Activated naive CD8-positive, alpha-beta T cell treated with anti-CD3 and anti-CD28 coated beads, Interleukin-2, amount 50 U/mL, for 24 hours (primary cell): ENCODE measurements at regions not wholly inside any gene's neighbourhood (a gene's known extent, or its start where the extent isn't known, plus 50 kb on each side); places are given as distances from the start of the nearest gene placed in this dataset.
"Not testable (repeated sequence)": the region's sequence is repeated elsewhere in the genome, so short reads cannot be mapped to it uniquely, and the experiment has no call there.

Experiments used
- ATAC-seq: fragments of 150-1000 bp; cut with Tn5 transposase; one replicate; pipeline ENCODE4 v1.10.0; 2021
- DNase-seq: peaks from one replicate; pipeline ENCODE4 v3.0.0; 2021
- H3K27ac Mint-ChIP-seq: one replicate; pipeline ENCODE4 v1.8.0; 2021; ENCODE audit warnings: mild to moderate bottlenecking, mixed read lengths
- H3K27me3 Mint-ChIP-seq: one replicate; pipeline ENCODE4 v1.8.0; 2021; ENCODE audit warnings: mixed read lengths
- H3K36me3 Mint-ChIP-seq: one replicate; pipeline ENCODE4 v1.8.0; 2021; ENCODE audit warnings: low read depth, mixed read lengths
- H3K4me1 Mint-ChIP-seq: one replicate; pipeline ENCODE4 v1.8.0; 2021; ENCODE audit warnings: mixed read lengths
- H3K4me3 Mint-ChIP-seq: one replicate; pipeline ENCODE4 v1.8.0; 2021; ENCODE audit warnings: mild to moderate bottlenecking, moderate library complexity, mixed read lengths
- H3K9me3 Mint-ChIP-seq: one replicate; pipeline ENCODE4 v1.8.0; 2021; ENCODE audit warnings: mixed read lengths

DNA sequence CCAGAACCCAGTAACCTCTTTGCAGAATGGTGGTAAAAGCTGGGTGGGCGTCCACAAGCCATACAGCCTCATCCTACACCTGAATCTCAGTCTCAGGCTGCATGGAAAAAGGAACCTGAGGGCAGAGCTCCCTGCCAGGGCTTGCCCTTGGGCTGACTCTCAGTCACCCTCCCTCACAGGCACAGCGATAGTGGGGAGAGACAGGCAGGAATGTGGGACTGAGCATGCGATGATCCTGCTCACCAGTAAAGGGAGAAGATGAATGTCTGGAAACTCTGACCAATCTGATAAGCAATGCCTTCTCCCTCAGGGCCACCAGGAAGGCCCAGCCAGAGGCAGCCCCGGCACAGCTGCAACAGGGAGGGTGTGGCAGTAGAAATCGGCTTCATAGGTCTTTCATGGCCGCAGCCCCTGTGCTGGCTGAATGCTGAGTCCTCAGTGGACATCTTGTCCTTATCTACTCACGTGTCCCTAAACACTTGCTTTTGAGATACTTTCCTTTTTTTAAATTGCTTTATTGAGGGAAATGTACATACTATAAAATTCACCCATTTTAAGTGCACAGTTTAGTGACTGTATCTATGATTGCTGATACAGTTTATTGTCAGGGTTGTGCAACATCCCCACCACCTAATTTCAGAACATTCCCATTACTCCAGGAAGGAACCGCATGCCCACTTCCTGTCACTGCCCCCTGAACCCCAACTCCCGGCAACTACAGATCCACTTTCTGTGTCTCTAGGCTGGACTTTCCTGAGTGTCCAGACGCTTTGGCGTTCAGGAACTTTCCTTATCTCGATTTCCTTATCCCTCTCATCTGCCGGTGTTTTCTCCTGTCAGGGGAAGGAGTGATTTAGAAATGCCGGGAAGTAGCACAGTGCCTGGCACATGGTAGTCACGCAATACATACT, 258.1 kb downstream of the PCNX1 start:
- Mint-ChIP-seq H3K4me1 (peaks cover 18% of the 10 kb centered on the region), H3K27ac (no peak overlapping the region), H3K4me3 (no peak overlapping the region), H3K9me3 (no peaks in the 10 kb centered on the region), H3K36me3 (no peaks in the 10 kb centered on the region), H3K27me3 (peaks cover 7% of the 10 kb centered on the region)
- ATAC-seq = no peak
- DNase-seq = no peak

DNA sequence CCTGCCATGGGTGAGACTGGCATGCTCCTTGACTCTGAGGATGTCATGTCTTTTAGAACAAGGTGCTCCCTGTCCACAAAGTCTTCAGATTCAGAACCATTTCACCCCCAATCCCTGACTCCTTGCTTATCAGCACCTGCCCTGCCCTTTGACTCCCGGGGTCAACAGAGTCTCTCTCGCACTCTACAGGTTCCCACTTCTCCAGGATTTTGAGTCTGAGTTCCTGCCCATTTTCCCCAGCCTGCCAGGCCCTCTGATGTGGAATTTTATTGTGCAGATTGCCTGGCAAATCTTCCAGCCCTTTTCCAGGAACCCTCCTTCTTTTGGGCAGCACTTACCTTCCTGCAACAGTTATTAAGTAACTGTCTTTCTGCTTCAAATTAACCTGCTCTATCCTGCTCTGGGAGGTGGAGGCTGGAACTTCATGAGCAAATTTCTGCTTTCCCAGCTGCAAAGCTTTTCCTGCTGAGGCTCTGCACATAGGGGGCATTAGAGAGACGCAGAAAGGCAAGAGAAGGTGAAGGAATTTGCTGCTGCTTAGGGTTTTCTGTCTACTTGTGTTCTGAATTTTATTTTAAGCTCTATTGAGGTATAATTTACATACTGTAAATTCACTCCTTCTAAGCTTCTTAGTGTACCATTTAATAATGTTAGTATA, 259.1 kb downstream of the PCNX1 start:
- Mint-ChIP-seq H3K4me3 (no peak overlapping the region), H3K4me1 (peaks cover 18% of the 10 kb centered on the region), H3K27ac (no peak overlapping the region), H3K9me3 (no peaks in the 10 kb centered on the region), H3K27me3 (peaks cover 7% of the 10 kb centered on the region), H3K36me3 (no peaks in the 10 kb centered on the region)
- no peak for DNase-seq
- ATAC-seq = no peak

DNA sequence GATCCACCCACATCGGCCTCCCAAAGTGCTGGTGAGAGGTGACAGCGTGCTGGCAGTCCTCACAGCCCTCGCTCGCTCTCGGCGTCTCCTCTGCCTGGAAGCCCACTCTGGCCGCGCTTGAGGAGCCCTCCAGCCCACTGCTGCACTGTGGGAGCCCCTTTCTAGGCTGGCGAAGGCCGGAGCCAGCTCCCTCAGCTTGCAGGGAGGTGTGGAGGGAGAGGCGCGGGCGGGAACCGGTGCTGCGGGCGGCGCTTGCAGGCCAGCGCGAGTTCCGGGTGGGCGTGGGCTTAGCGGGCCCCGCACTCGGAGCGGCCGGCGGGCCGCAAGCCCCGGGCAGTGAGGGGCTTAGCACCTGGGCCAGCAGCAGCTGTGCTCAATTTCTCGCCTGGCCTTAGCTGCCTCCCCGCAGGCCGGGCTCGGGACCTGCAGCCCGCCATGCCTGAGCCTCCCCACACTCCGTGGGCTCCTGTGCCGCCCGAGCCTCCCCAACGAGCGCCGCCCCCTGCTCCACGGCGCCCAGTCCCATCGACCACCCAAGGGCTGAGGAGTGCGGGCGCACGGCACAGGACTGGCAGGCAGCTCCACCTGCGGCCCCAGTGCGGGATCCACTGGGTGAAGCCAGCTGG, 260.2 kb downstream of the PCNX1 start:
- not testable (repeated sequence) for H3K27ac Mint-ChIP-seq, DNase-seq, H3K4me3 Mint-ChIP-seq, ATAC-seq, H3K36me3 Mint-ChIP-seq, H3K9me3 Mint-ChIP-seq, H3K27me3 Mint-ChIP-seq
- peaks cover 18% of the 10 kb centered on the region for H3K4me1 Mint-ChIP-seq

DNA sequence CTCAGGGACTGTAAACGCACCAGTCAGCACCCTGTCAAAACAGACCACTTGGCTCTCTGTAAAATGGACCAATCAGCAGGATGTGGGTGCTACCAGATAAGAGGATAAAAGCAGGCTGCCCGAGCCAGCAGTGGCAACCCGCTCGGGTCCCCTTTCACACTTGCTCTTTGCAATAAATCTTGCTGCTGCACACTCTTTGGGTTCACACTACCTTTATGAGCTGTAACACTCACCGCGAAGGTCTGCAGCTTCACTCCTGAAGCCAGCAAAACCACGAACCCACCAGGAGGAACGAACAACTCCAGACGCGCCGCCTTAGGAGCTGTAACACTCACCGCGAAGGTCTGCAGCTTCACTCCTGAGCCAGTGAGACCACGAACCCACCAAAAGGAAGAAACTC, 260.9 kb downstream of the PCNX1 start:
- Mint-ChIP-seq H3K4me3 (peak overlapping the region; percentile 62), H3K4me1 (peaks cover 18% of the 10 kb centered on the region)
- H3K27me3 Mint-ChIP-seq, H3K36me3 Mint-ChIP-seq, H3K27ac Mint-ChIP-seq, H3K9me3 Mint-ChIP-seq: not testable (repeated sequence)
- DNase-seq (peak; percentile 20), ATAC-seq (peak; percentile 50)

DNA sequence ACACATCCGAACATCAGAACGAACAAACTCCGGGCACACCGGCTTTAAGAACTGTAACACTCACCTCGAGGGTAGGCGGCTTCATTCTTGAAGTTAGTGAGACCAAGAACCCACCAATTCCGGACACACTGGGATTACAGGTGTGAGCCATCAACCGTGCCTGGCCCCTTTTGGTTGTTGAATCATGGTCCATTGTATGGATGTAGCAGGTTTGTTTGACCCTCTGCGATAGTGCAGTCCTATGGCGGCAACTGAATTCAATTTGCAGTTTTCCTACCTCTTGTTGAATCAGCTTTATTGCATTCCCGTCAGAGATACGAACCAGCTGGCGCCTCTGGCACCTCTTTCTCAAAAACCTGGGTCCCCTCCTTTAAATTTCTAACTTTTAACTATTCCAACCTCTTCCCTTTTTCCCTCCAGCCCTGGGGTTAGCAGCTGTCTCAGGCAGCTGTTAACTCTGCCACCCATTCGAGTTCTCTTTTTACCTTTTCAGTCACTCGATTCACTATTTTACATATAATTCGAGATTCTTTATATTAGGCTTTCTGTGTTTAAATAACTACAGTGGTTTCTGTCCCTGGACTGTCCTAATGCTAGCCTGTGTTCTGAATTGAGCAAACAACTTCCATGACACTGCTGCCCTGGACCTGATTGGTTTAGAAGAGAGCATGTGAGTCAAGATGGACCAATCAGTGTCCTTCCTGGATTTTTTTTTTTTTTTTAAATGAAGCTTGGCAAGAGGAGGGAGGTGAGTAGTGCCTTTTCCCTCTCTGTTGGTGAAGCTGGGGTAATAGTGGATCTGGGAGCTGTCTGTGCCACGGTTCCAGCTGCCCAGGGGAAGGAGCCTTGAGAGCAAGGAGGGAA, 261.5 kb downstream of the PCNX1 start:
- Mint-ChIP-seq H3K4me1 (peaks cover 18% of the 10 kb centered on the region), H3K9me3 (no peaks in the 10 kb centered on the region), H3K27me3 (peaks cover 7% of the 10 kb centered on the region), H3K4me3 (peak overlapping the region; percentile 62), H3K27ac (peak overlapping the region; percentile 68), H3K36me3 (no peaks in the 10 kb centered on the region)
- DNase-seq (no peak), ATAC-seq (peak; percentile 48)

DNA sequence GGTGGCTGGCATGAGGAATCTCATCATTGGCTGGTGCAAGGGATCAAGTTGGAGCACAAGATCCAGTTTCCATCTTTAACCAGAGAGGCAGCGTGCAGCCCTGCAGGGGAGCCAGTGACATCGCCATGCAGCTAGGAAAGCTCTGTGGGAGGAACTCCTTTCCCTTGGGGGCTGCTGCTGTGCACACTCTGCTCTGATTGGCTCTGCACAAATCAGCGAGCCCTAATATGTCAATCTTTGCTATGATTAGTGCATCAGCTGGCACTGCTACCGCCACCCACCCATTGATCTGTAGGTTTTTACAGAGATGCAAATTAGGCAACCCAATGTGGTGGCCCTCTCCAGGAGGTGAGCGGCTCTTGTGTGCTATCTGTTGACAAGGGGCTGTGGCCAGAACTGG, 262.6 kb downstream of the PCNX1 start:
- ATAC-seq (no peak), DNase-seq (no peak)
- Mint-ChIP-seq H3K9me3 (no peaks in the 10 kb centered on the region), H3K4me3 (no peak overlapping the region), H3K27ac (no peak overlapping the region), H3K36me3 (no peaks in the 10 kb centered on the region), H3K4me1 (peaks cover 18% of the 10 kb centered on the region), H3K27me3 (peaks cover 7% of the 10 kb centered on the region)

DNA sequence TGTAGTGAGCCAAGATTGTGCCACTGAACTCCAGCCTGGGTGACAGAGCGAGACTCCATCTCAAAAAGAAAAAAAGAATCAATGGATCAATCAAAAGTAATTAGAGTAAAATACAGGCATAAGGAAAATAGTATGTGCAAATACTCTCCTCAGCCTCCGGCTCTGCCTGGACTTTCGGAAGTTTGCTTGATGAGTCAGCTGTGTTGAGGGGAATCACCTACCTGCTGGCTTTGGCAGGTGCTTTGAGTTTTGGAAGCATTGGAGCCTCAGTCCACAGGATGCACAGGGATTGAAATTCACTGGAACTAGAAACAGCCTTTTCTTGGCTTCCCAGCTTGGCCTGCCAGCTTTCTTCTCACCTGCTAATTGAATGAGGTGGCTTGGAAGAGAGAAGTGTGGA, 268.2 kb downstream of the PCNX1 start:
- H3K27me3 Mint-ChIP-seq = no peaks in the 10 kb centered on the region
- no peaks in the 10 kb centered on the region for H3K4me1 Mint-ChIP-seq
- ATAC-seq (no peak), DNase-seq (no peak)
- no peaks in the 10 kb centered on the region for H3K36me3 Mint-ChIP-seq
- H3K4me3 Mint-ChIP-seq = no peak overlapping the region
- H3K27ac Mint-ChIP-seq = no peak overlapping the region
- H3K9me3 Mint-ChIP-seq = no peaks in the 10 kb centered on the region

DNA sequence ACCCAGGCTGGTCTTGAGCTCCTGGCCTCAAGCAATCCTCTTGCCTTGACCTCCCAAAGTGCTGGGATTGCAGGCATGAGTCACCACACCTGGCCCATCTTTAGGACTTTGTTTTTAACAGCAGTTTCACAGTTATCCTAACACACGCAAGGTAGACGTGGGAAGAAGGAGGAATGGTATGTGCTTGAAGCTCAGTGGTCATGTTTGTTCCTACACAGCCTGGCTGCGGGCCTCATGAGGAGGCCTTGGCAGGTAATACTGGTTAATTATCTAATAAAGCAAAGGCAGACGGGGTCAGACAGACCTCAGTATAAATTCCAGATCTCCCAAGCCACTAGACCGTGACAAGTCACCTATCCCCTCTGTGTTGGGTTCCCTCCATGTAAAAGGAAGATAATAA, 271.8 kb downstream of the PCNX1 start:
- Mint-ChIP-seq H3K9me3 (no peaks in the 10 kb centered on the region), H3K27me3 (no peaks in the 10 kb centered on the region), H3K4me3 (no peak overlapping the region), H3K27ac (no peak overlapping the region), H3K4me1 (no peaks in the 10 kb centered on the region), H3K36me3 (no peaks in the 10 kb centered on the region)
- DNase-seq (no peak), ATAC-seq (no peak)

DNA sequence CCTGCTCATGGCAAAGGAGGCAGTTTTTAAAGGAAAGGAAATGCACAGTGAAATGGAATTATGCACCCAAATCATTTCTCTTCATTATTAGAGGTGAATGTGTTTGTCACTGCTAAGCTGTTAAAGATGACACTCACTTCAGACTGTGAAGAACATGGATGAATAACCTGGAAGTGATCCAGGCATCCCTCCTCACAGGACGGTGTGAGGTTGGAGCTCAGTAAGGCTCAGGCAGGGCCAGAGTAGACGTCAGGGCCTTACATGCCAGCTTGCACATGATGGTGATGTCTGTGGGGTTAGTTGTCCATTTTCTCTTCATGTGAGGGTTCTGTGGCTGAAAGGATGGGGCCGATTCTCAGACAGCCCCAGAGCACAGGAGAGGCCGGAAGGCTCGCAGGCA, 273.1 kb downstream of the PCNX1 start:
- ATAC-seq (no peak), DNase-seq (no peak)
- Mint-ChIP-seq H3K4me1 (no peaks in the 10 kb centered on the region), H3K36me3 (no peaks in the 10 kb centered on the region), H3K9me3 (no peaks in the 10 kb centered on the region), H3K27ac (no peak overlapping the region), H3K27me3 (peaks cover 2% of the 10 kb centered on the region), H3K4me3 (no peak overlapping the region)

DNA sequence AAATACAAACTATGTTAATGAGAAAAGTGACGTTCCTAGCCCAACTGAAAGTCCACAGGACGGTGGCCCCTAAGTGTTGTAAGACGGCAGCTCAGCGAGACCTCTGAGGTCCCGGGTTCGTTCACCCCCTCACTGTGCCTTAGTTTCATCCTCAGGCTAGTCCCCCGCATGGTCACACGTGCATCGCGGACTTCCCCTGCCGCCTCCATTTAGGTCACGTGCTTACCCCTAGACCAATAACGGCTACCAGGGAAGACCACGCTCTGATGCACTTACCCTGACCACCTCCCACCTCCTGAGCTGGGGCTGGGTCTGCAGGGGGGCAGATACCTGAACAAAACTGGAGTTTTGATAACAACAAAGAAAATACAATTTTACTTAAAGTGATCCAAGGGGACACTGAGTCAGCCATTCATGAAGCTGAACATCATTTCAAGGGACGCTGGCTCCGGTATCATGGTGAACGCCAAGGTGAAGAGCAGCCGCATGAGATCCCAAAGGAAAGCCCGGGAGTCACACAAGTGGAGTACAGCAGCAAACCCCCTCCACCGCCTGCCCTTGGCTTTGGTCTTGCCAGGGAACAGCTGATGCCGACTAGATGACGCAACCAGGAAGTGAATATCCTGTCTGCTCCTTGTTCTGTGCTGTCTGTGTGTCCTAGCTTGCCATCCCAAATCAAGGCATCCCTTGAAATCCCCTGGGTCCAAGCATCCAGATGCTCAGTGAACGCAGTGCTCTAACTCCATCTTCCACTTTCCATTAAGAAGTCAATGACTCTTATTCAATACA, 274.1 kb downstream of the PCNX1 start:
- Mint-ChIP-seq H3K4me3 (no peak overlapping the region), H3K27ac (no peak overlapping the region), H3K36me3 (no peaks in the 10 kb centered on the region), H3K27me3 (peaks cover 2% of the 10 kb centered on the region), H3K4me1 (no peaks in the 10 kb centered on the region), H3K9me3 (no peaks in the 10 kb centered on the region)
- DNase-seq (no peak), ATAC-seq (no peak)

DNA sequence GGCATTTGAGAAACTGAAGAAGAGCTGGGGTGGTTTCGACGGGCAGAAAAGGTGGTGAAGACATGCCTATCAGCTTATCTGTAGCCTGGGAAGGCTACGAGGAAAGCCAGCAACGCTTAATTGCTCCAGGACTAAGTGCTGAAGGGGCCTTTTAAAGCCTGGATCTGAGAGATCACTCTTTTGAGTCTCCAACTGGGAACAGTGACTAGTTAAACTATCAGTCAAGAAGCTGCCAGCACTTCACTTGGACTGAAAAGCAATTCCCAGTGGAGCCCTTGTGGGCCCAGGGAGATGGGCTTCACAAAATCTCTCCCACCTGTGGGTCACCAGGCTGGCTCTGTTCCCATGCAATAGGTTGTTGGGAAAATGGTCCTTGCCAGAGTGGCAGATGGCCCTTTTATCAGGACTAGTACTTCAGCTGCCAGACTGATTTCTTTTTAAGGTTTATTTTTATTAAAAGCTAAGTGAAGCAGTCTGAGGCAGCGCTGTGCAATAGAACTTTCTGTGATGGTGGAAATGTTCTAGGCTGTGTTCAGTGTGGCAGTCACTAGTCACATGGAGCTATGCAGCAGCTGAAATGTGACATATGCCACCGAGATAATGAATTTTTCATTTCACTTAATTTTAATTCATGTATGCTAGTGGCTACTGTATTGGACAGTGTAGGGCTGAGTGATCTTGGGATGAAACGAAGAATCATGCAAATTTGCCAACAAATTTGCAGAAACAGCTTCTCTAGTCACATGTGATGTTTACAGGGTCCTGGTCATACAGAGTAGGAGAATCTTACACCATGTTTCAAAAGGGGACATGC, 276.8 kb downstream of the PCNX1 start:
- DNase-seq (no peak), ATAC-seq (no peak)
- Mint-ChIP-seq H3K4me3 (no peak overlapping the region), H3K27me3 (peaks cover 2% of the 10 kb centered on the region), H3K9me3 (no peaks in the 10 kb centered on the region), H3K27ac (no peak overlapping the region), H3K4me1 (no peaks in the 10 kb centered on the region), H3K36me3 (no peaks in the 10 kb centered on the region)

DNA sequence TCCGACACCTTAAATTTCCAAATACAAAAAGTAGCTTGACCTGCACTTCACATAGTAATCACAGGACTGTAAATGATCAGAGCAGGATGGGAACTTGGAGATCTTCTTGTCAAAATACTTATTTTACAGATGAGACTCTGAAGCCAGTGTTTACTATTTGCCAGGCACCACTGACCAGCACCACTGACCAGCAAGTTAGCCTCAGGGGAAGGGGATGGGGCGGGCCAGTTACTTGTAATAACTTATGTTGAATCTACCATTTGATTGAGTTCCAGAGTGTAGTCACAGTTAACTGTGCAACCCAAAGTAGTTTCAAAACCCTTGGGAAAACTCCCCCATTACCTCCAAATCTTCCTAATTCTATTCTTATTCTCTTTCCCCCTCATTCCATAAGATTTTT, 278.4 kb downstream of the PCNX1 start:
- no peaks in the 10 kb centered on the region for H3K4me1 Mint-ChIP-seq

DNA sequence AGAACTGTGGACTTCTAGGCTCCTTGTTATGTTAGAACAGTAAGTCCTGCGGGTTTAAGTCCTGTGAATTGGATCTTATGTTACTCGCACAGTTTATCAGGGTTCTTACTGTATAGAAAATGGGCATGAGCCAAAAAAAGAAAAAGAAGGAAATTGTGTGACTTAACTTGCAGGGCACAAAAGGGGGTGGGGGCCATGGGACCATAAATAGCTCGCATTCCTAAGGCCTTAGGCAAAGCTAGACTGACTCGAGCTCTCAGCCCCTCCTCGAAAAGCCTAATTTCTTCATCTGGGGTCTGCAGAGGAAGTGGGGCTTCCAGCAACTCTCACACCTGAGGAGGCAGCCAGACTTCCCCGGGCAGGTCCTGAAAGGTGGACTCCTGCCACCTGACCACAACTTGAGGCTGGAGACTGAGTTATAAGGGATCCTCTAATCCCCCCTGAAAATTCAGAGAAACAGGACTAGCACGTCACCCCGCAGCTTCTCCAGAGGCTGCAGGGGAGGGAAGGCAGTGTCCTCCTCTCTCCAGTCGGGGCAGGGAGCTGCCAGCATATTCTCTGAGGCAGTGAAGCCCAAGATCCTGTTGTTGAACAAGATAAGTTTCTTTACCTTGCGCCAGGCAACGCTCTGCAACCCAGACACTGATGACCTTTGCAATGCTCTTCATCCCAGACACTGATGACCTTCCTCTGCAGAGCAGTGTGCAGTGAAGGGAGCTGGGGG, 280.5 kb downstream of the PCNX1 start:
- ATAC-seq (no peak), DNase-seq (no peak)
- Mint-ChIP-seq H3K36me3 (no peaks in the 10 kb centered on the region), H3K4me3 (no peak overlapping the region), H3K27me3 (peaks cover 2% of the 10 kb centered on the region), H3K27ac (no peak overlapping the region), H3K4me1 (no peaks in the 10 kb centered on the region), H3K9me3 (no peaks in the 10 kb centered on the region)

More for the DNA sequence above, 278.4 kb downstream of the PCNX1 start:
- Mint-ChIP-seq H3K27ac (no peak overlapping the region), H3K9me3 (no peaks in the 10 kb centered on the region), H3K4me3 (no peak overlapping the region), H3K36me3 (no peaks in the 10 kb centered on the region), H3K27me3 (peaks cover 2% of the 10 kb centered on the region)
- no peak for DNase-seq
- no peak for ATAC-seq
